ENCODE measurements at regions not wholly inside any gene's neighbourhood (a gene's known extent, or its start where the extent isn't known, plus 50 kb on each side); places are given as distances from the start of the nearest gene placed in this dataset.

- Histone ChIP-seq H3K4me2 (ENCODE audit: insufficient read depth, insufficient read length, low read length) (no peak overlapping the region), H4K8ac (replicated peaks; ENCODE audit: insufficient read length, low read depth, low read length) (no peak overlapping the region), H3K23me2 (ENCODE audit: insufficient read length, low read depth, low read length, poor library complexity, severe bottlenecking) (no peaks in the 10 kb centered on the region), H2BK15ac (ENCODE audit: low read depth, low read length) (no peak overlapping the region), H3K14ac (ENCODE audit: insufficient read depth, low read length) (no peak overlapping the region), H3K56ac (ENCODE audit: insufficient read length, low read depth, low read length) (no peak overlapping the region), H3K79me1 (ENCODE audit: insufficient read depth, low read depth, low read length, poor library complexity, severe bottlenecking) (no peaks in the 10 kb centered on the region), H2BK12ac (ENCODE audit: insufficient read length, low read depth, low read length) (no peak overlapping the region), H2BK20ac (ENCODE audit: low read depth, low read length, poor library complexity, severe bottlenecking) (no peak overlapping the region), H2BK5ac (ENCODE audit: insufficient read length, low read length) (no peak overlapping the region), H3K23ac (ENCODE audit: insufficient read length, low read depth, low read length) (no peak overlapping the region), H4K5ac (ENCODE audit: insufficient read length, low read depth, low read length) (no peak overlapping the region), H4K20me1 (ENCODE audit: control insufficient read depth, insufficient read depth, insufficient read length) (no peaks in the 10 kb centered on the region), H3T11ph (ENCODE audit: low read length) (no peak overlapping the region), H2AFZ (ENCODE audit: low read length) (no peak overlapping the region), H4K91ac (ENCODE audit: insufficient read length, low read depth, low read length) (no peak overlapping the region), H3K4me1 (ENCODE audit: insufficient read depth, low read length) (no peaks in the 10 kb centered on the region), H2BK120ac (ENCODE audit: low read depth, low read length, poor library complexity, severe bottlenecking) (no peak overlapping the region), H2AK5ac (ENCODE audit: insufficient read length, low read length) (no peak overlapping the region), H3K18ac (ENCODE audit: insufficient read length, low read depth, low read length) (no peak overlapping the region), H3K27me3 (ENCODE audit: insufficient read depth, low read length) (no peaks in the 10 kb centered on the region), H3K9me3 (ENCODE audit: control insufficient read depth, low read depth, low read length) (no peaks in the 10 kb centered on the region), H3K79me2 (ENCODE audit: insufficient read depth, low read length) (no peaks in the 10 kb centered on the region), H3K27ac (ENCODE audit: insufficient read length, low read depth, low read length) (no peak overlapping the region), H3K4ac (ENCODE audit: low read depth, low read length) (no peak overlapping the region), H3K9ac (ENCODE audit: extremely low read depth, insufficient read length, low read length) (no peak overlapping the region)
- no peaks in the 10 kb centered on the region; a peak in 1 of 4 replicates for H3K4me1 Mint-ChIP-seq
- no peak for DNase-seq
- H3K27ac Mint-ChIP-seq = no peak overlapping the region
- H3K27me3 Mint-ChIP-seq (ENCODE audit: low read depth) = no peaks in the 10 kb centered on the region
- WGBS (ENCODE audit: extremely low coverage, insufficient read length, low lambda C conversion rate) = no CpG with 5 or more reads among the region's 7 CpGs
- no peak overlapping the region for H3K4me3 Mint-ChIP-seq
- no peak for TF ChIP-seq CTCF (conservative IDR thresholded peaks at IDR 0.05)
- no peaks in the 10 kb centered on the region for H3K36me3 Mint-ChIP-seq (ENCODE audit: insufficient read depth in 1 of 3, low read depth in 3 of 3)
- peaks cover 0 to 4% of the 10 kb centered on the region in 2 experiments; a peak in 2 of 5 replicates for H3K9me3 Mint-ChIP-seq
Measured at GRCh38 chr15:53038655-53038941, 248.5 kb upstream of the ONECUT1 start.
